Naive B cell (primary cell): ENCODE measurements at regions not wholly inside any gene's neighbourhood (a gene's known extent, or its start where the extent isn't known, plus 50 kb on each side); places are given as distances from the start of the nearest gene placed in this dataset.

Experiments
- ATAC-seq, 2 donors: fragments of 150-1000 bp; cut with Tn5 transposase; 2 replicates each; pipeline ENCODE4 v1.10.0; 2021; ENCODE audit warnings: low read depth in 2 of 2, mild to moderate bottlenecking in 2 of 2, moderate library complexity in 2 of 2
- DNase-seq: peaks from one replicate; pipeline ENCODE4 v3.0.0; 2022
- H3K27ac Mint-ChIP-seq, 6 donors: one replicate each; pipeline ENCODE4 v1.8.0; 2020 to 2022; ENCODE audit warnings: mild to moderate bottlenecking in 6 of 6, mixed read lengths in 6 of 6, moderate library complexity in 5 of 6, inconsistent platforms in 2 of 6
- H3K27me3 Mint-ChIP-seq, 3 donors: one replicate each; pipeline ENCODE4 v1.8.0; 2021 to 2022; ENCODE audit warnings: mixed read lengths in 3 of 3, mild to moderate bottlenecking in 1 of 3
- H3K36me3 Mint-ChIP-seq, 2 donors: one replicate each; pipeline ENCODE4 v1.8.0; 2020 to 2022; ENCODE audit warnings: mixed read lengths in 2 of 2, inconsistent platforms in 1 of 2, mild to moderate bottlenecking in 1 of 2
- H3K4me1 Mint-ChIP-seq, 3 donors: one replicate each; pipeline ENCODE4 v1.8.0; 2020 to 2022; ENCODE audit warnings: mixed read lengths in 3 of 3, inconsistent platforms in 1 of 3, mild to moderate bottlenecking in 1 of 3, moderate library complexity in 1 of 3
- H3K4me3 Mint-ChIP-seq, 8 donors: one replicate each; pipeline ENCODE4 v1.8.0; 2020 to 2022; ENCODE audit warnings: mild to moderate bottlenecking in 8 of 8, mixed read lengths in 8 of 8, moderate library complexity in 8 of 8, inconsistent platforms in 2 of 8
- H3K9me3 Mint-ChIP-seq, 7 donors: one replicate each; pipeline ENCODE4 v1.8.0; 2020 to 2022; ENCODE audit warnings: mixed read lengths in 7 of 7, mild to moderate bottlenecking in 5 of 7, inconsistent platforms in 2 of 7, moderate library complexity in 1 of 7

DNA sequence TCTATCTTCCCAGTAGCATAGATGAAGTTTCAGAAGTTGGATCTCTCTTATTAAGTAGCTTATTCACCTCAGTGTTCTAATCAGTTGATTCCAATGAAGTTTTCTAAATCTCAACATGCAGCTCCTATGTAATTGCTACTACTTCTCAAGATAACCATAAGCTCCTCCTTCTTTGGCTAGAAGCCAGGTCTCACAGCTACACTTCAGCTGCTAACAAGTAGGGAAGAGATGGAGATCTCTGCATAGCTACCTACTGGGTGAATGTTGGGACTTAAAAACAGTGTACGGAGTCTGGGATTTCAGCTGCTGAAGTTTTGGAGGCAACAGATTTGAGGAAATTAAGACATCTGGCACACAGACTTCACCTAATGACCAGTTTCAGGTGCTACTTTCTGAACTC, 661.0 kb downstream of the SLITRK1 start:
- Mint-ChIP-seq H3K36me3 (no peaks in the 10 kb centered on the region), H3K4me3 (no peak overlapping the region), H3K9me3 (peaks cover 0 to 9% (median 0%) of the 10 kb centered on the region in 7 donors), H3K27ac (no peak overlapping the region), H3K27me3 (no peaks in the 10 kb centered on the region), H3K4me1 (no peaks in the 10 kb centered on the region)
- DNase-seq = no peak
- ATAC-seq = no peak

DNA sequence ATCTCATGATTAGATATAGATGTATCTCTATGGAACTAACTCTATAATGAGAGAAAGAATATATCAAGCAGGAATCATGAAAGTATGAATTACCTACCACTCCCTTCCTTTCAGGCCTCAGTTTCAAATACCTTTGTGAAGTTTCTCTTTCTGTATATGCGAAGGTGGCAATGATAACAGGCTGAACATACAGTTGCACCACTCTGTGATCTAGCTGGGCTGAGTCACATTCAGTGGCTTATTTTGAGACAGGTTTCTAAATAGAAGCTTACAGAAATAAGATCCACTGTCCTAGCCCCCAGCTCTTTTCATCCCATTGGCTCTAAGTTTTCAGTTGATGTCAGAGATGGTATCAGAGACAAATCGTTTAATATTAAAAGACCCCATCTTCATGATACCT, 662.0 kb downstream of the SLITRK1 start:
- H3K4me1 Mint-ChIP-seq = no peaks in the 10 kb centered on the region
- H3K27me3 Mint-ChIP-seq = no peaks in the 10 kb centered on the region
- peaks cover 0 to 9% (median 0%) of the 10 kb centered on the region in 7 donors for H3K9me3 Mint-ChIP-seq
- no peak overlapping the region for H3K4me3 Mint-ChIP-seq
- no peak for ATAC-seq
- H3K36me3 Mint-ChIP-seq = no peaks in the 10 kb centered on the region
- DNase-seq = no peak
- H3K27ac Mint-ChIP-seq = no peak overlapping the region

DNA sequence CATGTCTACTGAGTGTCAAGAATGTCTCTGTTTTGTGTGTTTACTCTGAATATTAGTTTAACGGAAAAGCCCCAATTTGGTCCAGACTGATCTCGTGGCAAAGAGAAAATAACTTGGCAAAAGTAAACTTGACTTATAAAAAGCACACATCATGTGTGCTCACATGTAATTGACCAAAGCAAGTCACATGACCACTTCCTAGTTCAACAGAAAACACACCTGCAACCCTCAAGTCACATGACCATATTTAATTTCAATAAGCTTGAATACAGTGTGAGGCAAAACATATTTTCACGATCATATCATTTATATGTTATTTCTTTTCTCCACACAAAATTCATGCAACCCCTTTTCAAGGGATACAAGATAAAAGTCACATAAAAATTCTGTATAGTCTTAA, 662.4 kb downstream of the SLITRK1 start:
- H3K27ac Mint-ChIP-seq = no peak overlapping the region
- DNase-seq (no peak), ATAC-seq (no peak)
- no peaks in the 10 kb centered on the region for H3K4me1 Mint-ChIP-seq
- H3K9me3 Mint-ChIP-seq = peaks cover 0 to 9% (median 0%) of the 10 kb centered on the region in 7 donors
- no peaks in the 10 kb centered on the region for H3K27me3 Mint-ChIP-seq
- H3K36me3 Mint-ChIP-seq = no peaks in the 10 kb centered on the region
- no peak overlapping the region for H3K4me3 Mint-ChIP-seq

DNA sequence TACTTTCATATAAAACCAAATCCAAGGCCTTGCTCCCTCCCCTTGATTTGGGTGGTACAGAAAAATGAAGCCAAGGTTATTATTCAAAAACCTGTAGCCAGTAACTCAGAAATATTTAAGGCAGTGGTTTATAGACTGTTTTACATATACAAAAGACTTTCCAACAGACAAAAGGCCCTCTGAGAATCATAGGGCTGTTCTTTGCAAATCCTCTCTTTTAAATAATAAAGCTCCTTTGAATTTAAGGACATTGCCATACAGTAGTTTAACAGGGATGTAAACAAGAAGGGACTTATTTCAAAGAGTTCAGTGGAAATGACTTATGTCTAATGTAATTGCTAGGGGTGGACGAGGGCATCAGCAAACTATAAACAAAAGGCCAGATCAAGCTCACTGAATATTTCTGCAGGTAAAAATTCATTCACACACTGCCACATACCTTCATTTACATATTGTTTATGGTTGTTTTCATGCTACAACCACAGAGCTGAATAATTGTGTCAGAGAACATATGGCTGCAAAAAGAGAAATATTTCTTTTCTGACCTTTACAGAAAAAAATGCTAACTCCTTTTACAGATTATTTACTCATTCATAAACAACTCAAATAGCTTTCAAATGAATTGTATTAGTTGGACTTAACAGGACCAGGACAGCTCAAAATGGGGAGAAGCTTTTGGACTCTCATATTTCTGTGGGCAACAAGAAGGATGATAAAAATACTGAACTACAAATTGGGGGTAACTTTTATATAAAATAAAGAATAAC, 665.6 kb downstream of the SLITRK1 start:
- no peaks in the 10 kb centered on the region for H3K4me1 Mint-ChIP-seq
- H3K4me3 Mint-ChIP-seq = no peak overlapping the region
- DNase-seq (no peak), ATAC-seq (no peak)
- no peaks in the 10 kb centered on the region for H3K36me3 Mint-ChIP-seq
- no peaks in the 10 kb centered on the region for H3K27me3 Mint-ChIP-seq
- H3K27ac Mint-ChIP-seq = no peak overlapping the region
- peaks cover 0 to 7% (median 1%) of the 10 kb centered on the region in 7 donors for H3K9me3 Mint-ChIP-seq

DNA sequence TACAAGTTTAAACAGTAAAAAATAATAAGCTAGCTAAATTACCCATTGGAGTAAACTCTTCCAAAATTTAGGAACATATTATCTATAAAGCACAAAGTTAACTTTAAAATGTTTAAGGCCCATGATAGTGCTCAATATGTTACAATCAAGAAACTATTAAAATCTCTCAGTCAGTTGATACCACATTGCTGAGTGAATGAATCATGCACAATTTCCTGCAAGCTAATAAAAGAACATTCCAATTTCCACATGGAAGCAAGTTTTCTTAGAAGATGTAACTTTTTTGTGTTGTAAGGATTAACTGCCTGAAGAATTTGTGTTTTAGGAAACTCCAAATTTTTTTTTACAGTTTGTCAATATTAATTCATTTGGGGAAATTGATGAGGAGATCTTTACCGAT, 666.6 kb downstream of the SLITRK1 start:
- H3K36me3 Mint-ChIP-seq = no peaks in the 10 kb centered on the region
- H3K9me3 Mint-ChIP-seq = peaks cover 0 to 9% (median 1%) of the 10 kb centered on the region in 7 donors
- ATAC-seq (no peak), DNase-seq (no peak)
- H3K4me1 Mint-ChIP-seq = no peaks in the 10 kb centered on the region
- H3K27me3 Mint-ChIP-seq = no peaks in the 10 kb centered on the region
- no peak overlapping the region for H3K4me3 Mint-ChIP-seq
- no peak overlapping the region for H3K27ac Mint-ChIP-seq

DNA sequence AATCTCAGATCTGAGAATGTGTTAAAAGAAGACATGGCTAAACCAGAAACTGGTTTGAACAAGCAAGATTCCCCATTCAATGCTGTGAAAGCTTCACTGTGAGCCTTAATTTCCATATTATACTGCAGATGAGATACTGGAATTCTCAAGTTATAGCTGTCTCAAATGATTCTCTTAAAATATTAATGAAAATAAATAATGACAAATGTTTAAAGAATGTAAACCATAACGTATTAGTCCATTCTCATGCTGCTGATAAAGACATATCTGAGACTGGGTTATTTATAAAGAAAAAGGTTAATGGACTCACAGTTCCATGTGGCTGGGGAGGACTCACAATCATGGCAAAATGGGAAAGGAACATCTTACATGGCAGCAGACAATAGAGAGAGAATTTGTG, 667.8 kb downstream of the SLITRK1 start:
- H3K9me3 Mint-ChIP-seq = peaks cover 1 to 18% (median 4%) of the 10 kb centered on the region in 7 donors
- H3K36me3 Mint-ChIP-seq = no peaks in the 10 kb centered on the region
- no peak overlapping the region for H3K27ac Mint-ChIP-seq
- H3K4me1 Mint-ChIP-seq = no peaks in the 10 kb centered on the region
- ATAC-seq (no peak), DNase-seq (no peak)
- no peaks in the 10 kb centered on the region for H3K27me3 Mint-ChIP-seq
- H3K4me3 Mint-ChIP-seq = no peak overlapping the region

DNA sequence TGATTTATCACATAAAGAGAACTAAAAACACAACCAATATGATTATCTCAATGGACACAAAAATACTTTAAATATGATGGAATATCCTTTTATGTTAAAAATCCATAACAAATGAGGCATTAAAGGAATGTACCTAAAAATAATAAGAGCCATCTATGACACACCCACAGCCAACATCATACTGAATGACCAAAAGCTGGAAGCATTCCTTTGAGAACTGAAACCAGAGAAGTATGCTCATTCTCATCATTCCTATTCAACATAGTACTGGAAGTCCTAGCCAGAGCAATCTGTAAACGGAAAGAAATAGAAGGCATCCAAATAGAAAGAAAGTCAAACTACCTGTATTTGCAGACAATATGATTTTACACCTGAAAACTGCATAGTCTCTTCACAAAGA, 671.0 kb downstream of the SLITRK1 start:
- DNase-seq = no peak
- ATAC-seq = no peak
- H3K36me3 Mint-ChIP-seq = no peaks in the 10 kb centered on the region
- H3K9me3 Mint-ChIP-seq = peaks cover 0 to 21% (median 6%) of the 10 kb centered on the region in 7 donors
- H3K27ac Mint-ChIP-seq = no peak overlapping the region
- no peak overlapping the region for H3K4me3 Mint-ChIP-seq
- H3K27me3 Mint-ChIP-seq = no peaks in the 10 kb centered on the region
- H3K4me1 Mint-ChIP-seq = no peaks in the 10 kb centered on the region

DNA sequence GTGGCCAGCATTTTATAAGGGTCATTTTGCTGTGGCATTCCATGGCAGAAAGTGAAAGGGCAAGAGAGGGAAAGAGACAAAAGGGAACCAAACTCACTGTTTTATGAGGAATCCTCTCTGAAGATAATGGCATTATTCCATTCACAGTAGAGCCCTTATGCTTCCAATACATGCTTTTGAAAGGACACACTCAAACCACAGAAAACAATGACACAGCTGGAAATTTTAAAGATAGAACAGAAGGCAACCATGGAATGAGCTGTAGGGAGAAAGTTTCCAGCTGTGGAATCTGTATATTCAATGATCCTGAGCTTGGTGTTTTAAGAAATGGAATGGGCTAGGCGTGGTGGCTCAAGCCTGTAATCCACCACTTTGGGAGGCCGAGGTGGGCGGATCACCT, 677.4 kb downstream of the SLITRK1 start:
- no peak for DNase-seq
- no peak overlapping the region for H3K4me3 Mint-ChIP-seq

DNA sequence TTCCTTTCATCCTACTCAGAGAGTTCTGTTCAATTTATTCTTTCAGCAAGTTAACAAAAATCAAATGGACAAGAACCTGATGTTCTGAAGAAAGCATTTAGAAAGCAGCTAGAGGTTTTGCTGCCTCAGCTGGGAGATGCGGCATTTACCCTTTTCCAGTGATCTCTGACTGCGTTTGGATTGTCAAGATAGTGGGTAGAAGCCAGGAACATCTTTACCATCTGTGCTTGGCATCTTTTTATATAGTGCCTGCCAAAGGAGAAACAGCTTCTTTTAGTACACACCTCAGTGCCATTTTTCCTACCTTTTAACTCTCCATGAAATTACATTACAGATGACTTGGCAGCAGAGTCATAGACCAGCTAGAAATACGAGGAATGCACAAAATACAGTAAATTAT, 680.8 kb downstream of the SLITRK1 start:
- no peaks in the 10 kb centered on the region for H3K36me3 Mint-ChIP-seq
- H3K27ac Mint-ChIP-seq = no peak overlapping the region
- H3K4me1 Mint-ChIP-seq = no peaks in the 10 kb centered on the region
- no peaks in the 10 kb centered on the region for H3K27me3 Mint-ChIP-seq
- no peak for ATAC-seq
- DNase-seq = no peak
- H3K9me3 Mint-ChIP-seq = peaks cover 0 to 9% (median 4%) of the 10 kb centered on the region in 7 donors
- no peak overlapping the region for H3K4me3 Mint-ChIP-seq

More for the DNA sequence above, 677.4 kb downstream of the SLITRK1 start:
- ATAC-seq = no peak
- H3K36me3 Mint-ChIP-seq = no peaks in the 10 kb centered on the region
- no peak overlapping the region for H3K27ac Mint-ChIP-seq
- no peaks in the 10 kb centered on the region for H3K4me1 Mint-ChIP-seq
- no peaks in the 10 kb centered on the region for H3K27me3 Mint-ChIP-seq
- peaks cover 3 to 10% (median 7%) of the 10 kb centered on the region in 7 donors for H3K9me3 Mint-ChIP-seq

DNA sequence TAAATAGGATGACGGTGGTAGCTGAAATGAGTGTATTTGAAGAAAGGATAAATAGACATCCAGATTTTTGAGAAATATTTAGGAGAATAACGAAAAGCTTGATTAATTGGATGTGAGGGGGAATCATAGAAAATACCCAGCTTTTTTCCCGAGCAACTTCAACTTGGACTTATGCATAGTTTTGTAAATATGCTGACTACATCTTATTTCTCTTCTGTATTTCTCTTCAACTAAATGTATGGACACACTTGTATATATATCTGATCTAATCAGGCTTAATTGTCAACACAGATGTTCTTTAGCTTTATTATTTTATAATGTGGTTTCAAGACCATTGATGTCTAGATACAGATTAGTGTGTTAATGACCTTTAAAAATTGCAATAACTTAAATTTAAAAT, 685.0 kb downstream of the SLITRK1 start:
- Mint-ChIP-seq H3K9me3 (peaks cover 0 to 9% (median 0%) of the 10 kb centered on the region in 7 donors), H3K4me3 (no peak overlapping the region), H3K27ac (no peak overlapping the region), H3K27me3 (no peaks in the 10 kb centered on the region), H3K4me1 (no peaks in the 10 kb centered on the region), H3K36me3 (no peaks in the 10 kb centered on the region)
- ATAC-seq = no peak
- DNase-seq = no peak

DNA sequence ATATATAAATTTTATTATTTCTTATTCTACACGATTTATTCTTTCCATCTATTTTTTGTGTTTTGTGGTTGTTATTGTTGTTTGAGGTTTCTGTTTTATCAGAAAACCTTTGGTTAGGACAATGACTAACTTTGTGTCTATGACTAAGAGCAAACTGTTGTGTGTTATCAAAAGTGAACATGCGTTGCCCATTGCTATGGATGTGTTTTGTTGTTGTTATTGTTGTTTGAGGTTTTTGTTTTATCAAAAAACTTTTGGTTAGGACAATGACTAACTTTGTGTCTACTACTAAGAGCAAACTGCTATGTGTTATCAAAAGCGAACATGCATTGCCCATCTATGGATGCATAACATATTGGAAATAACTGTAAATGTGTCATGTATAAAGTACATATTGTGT, 692.3 kb downstream of the SLITRK1 start:
- no peaks in the 10 kb centered on the region for H3K27me3 Mint-ChIP-seq
- H3K4me3 Mint-ChIP-seq = no peak overlapping the region
- H3K36me3 Mint-ChIP-seq = no peaks in the 10 kb centered on the region
- ATAC-seq (no peak), DNase-seq (no peak)
- H3K27ac Mint-ChIP-seq = no peak overlapping the region
- no peaks in the 10 kb centered on the region for H3K4me1 Mint-ChIP-seq
- peaks cover 0 to 21% (median 11%) of the 10 kb centered on the region in 7 donors for H3K9me3 Mint-ChIP-seq

DNA sequence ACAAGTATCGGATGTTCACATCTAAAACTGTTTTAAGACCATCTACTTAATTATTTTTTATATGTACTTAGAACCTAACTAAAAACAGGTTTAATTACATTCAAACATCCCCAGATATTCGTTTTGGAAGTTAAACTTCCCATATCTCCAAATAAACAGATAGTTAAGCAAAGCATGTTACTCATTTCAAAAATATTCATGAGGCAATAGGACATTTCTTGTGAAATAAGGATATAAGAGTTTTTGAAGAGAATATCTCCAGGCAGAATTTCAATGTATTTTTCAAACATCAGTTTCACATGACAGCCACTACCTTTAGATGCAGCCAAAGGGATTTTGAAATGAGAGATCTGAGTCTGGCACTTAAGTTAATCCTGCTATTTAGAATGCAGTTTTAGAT, 697.5 kb downstream of the SLITRK1 start:
- H3K27me3 Mint-ChIP-seq = no peaks in the 10 kb centered on the region
- DNase-seq = no peak
- H3K27ac Mint-ChIP-seq = no peak overlapping the region
- no peaks in the 10 kb centered on the region for H3K36me3 Mint-ChIP-seq
- H3K9me3 Mint-ChIP-seq = peaks cover 0 to 13% (median 11%) of the 10 kb centered on the region in 7 donors
- H3K4me1 Mint-ChIP-seq = no peaks in the 10 kb centered on the region
- no peak for ATAC-seq
- H3K4me3 Mint-ChIP-seq = no peak overlapping the region

DNA sequence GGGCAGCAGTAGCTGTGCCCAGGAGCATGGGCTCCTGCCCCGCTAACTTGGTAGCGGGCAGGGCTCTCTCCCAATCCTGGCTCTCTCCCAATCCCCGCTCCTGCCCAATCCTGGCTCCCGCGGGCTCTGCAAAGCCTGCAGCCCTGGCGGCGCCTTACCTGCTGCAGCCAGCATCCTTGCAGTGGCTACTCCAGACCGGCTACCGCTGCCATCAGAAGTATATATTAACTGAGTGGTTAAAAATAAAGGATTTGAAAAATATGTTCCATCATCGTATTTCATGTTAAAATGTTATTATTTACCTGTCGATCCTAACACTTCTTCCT, 698.2 kb downstream of the SLITRK1 start:
- no peaks in the 10 kb centered on the region for H3K27me3 Mint-ChIP-seq
- no peak overlapping the region for H3K4me3 Mint-ChIP-seq
- no peaks in the 10 kb centered on the region for H3K4me1 Mint-ChIP-seq
- H3K9me3 Mint-ChIP-seq = peaks cover 0 to 11% (median 9%) of the 10 kb centered on the region in 7 donors
- H3K27ac Mint-ChIP-seq = no peak overlapping the region
- DNase-seq (no peak), ATAC-seq (no peak)
- no peaks in the 10 kb centered on the region for H3K36me3 Mint-ChIP-seq

DNA sequence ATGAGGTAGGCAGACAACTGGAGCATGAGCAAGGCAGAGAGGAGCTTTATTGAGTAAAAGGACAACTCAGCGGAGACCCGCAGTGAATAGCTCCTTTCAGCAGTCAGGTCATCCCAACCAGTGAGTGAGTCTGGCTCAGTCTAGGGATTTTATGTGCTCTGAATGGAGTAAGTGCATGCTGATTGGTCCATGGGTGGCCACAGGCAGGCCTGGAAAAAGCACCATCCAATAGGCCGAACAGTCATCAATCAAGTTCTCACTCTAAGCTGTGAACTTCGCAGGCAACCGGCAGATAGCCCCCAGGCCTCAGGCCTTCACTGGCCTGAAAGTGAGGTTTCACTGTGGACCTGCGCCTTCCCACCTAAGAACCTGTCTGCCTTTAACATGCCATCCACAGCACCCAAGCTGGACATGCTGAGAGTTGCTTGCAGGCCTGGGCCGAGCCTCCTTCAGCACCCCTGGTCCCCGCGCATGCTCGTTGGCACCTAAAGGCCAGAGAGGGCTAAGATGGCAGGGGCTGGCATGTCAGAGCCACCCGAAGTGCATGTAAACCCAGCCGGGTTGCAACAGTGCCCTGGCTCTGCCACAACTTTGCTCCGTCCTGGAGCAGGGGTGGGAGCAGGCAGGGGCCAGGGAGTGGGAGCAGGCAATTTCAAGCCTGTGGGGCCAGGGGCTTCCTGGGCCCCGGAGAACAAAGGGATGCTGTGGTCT, 698.7 kb downstream of the SLITRK1 start:
- DNase-seq (no peak), ATAC-seq (no peak)
- no peaks in the 10 kb centered on the region for H3K36me3 Mint-ChIP-seq
- no peaks in the 10 kb centered on the region for H3K4me1 Mint-ChIP-seq
- peaks cover 0 to 10% (median 8%) of the 10 kb centered on the region in 7 donors for H3K9me3 Mint-ChIP-seq
- H3K27ac Mint-ChIP-seq = no peak overlapping the region
- no peaks in the 10 kb centered on the region for H3K27me3 Mint-ChIP-seq
- no peak overlapping the region for H3K4me3 Mint-ChIP-seq
